Embryonic facial prominence (tissue), 1 donor: ENCODE measurements at regions not wholly inside any gene's neighbourhood (a gene's known extent, or its start where the extent isn't known, plus 50 kb on each side); places are given as distances from the start of the nearest gene placed in this dataset.

Experiments
- DNase-seq: peaks from one replicate; pipeline ENCODE4 v3.0.0-alpha.2; 2016; ENCODE audit errors: extremely low spot score

DNA sequence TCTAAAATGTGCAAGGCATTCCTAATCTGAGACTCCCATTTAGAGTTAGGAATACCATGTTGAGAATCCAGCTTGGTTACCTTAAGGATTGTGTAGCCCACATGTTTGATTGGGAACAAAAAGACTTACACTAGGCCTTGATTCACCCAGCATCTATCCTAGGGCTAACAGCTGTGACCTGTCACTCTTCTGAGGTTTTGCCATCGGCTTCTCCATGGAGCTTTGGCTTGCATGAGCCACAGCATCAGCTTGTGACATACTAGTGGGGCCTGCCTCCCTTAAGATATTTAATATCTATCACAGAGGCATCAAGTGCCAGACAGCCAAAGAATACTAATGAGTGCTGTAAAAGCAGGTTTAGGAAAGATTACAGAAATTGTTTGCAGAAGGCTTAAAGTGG, 241.3 kb upstream of the UBE2E3 start:
- no peak for DNase-seq

- DNase-seq, result no peak
Measured at GRCh38 chr2:180735799-180736198, 244.6 kb upstream of the UBE2E3 start.

GRCh38 chr2:180734382-180734781, 246.0 kb upstream of the UBE2E3 start:
- DNase-seq, result no peak

DNA sequence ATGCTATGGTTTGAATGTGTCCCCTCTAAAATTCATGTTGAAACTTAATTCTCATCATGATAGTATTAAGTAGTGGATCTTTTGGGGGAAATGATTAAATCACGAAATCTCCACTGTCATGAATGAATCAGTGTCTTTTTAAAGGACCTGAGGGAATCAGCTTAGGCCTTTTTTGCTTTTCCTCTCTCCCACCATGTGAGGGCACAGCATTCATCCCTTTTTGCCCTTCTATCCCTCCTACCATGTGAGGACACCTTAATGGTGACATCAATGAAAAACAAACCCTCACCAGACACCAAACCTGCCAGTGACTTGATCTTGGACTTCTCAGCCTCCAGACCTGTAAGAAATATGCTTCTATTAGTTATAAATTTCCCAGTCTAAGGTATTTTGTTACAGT, 247.1 kb upstream of the UBE2E3 start:
- DNase-seq, result no peak

DNA sequence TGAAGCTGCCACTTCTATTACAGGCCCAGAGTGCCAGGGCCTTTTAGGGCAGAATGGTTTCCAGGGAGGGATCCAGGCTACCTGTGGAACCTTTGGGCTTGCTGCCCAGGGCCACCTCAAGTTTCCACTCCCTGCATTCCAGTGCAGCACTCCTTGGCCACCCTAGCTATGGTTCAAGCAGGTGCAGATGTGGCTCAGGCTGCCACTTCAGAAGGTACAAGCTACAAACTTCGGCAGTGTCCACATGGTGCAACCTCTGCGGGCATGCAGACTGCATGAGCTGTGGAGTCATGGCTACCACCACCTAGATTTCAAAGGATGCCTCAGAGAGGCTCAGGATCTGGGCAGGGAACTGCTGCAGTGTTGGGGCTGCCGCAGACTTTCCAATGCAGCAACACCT, 248.1 kb upstream of the UBE2E3 start:
- no peak for DNase-seq

DNA sequence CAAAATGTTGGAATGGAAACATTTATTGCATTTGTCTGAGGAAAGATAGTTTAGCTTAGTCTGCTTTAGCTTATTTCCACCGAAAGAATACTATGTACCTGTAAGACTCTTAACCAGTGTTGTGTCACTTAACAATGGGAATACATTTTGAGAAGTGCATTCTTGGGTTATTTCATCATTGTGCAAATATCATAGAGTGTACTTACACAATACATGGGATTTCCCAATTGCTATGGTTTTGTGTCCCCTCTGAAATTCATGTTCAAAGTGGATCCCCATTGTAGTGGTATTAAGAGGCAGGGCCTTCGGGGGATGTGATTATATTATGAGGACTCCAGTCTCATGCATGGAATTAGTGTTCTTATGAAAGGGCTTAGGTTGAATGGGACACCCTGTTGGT, 249.4 kb upstream of the UBE2E3 start:
- DNase-seq, result no peak

DNA sequence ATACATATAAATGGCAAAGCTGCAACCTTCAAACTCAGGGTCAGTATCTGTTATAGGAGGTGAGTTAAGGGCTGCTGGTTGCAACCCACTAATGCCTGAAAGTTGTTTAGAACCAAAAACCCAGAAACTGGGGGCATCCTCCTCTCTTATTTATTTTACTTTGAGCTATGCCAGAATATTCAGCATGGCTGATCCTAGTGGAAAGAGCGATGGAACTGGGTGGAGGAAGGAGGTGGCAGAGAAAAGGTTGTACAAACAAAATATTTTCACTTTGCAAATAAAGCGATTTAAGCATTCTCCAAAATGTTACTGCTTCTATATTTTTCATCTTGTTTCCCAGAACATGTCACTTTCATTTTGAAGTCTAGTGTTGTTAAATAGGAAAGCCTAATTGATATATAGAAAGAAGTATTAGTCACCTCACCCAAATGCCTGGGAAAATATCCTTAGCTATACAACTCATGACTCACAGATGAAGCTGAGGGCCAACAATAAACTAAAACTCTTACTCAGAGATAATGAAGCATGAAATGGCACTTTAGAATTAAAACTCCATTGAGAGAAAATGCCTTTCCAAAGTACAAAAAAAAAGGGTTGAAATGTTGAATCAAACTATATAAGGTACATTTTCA, 251.4 kb upstream of the UBE2E3 start:
- DNase-seq, result no peak

GRCh38 chr2:180723712-180724111, 256.7 kb upstream of the UBE2E3 start:
- no peak for DNase-seq

GRCh38 chr2:180722551-180723239, 257.7 kb upstream of the UBE2E3 start:
- no peak for DNase-seq

- no peak for DNase-seq
Measured at GRCh38 chr2:180720829-180721228, 259.6 kb upstream of the UBE2E3 start.

DNA sequence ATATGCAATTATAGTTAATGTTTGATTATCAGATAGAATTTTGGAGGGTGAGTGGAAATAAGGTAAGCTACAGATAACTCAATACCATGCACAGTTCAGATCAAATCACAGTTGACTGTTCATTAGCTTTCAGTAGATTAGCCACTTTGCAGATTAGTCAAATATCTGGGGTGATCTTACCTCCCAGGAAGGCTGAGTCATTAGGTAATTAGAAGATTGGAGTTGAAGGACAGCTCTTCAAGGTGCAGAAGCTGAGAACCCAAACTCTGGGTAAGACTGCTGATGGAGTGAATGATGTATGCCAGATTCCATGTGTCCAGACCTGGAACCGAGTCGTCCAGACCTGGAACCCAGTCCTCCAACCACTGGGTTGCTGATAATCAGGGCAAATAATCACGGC, 262.8 kb upstream of the UBE2E3 start:
- DNase-seq, result no peak

- no peak for DNase-seq
Measured at GRCh38 chr2:180716186-180717180, 263.9 kb upstream of the UBE2E3 start.

DNA sequence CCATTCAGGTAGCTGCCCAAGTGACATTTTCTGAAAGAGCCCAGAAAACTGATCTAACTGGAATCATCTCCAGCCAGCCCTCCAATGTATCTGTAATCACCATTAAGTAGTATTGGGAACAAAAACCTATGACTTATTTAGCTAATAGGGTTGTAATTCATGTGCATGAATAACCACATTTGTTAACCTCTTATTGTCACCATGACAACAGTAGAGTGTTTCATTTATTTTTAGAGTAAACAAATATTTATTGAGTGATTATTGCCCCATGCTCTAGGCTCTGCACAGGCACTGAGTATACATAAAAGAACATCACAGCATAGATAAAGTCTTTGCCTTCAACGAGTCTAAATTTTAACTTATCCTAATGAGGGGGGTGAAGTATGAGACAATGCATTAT, 265.4 kb upstream of the UBE2E3 start:
- no peak for DNase-seq

DNA sequence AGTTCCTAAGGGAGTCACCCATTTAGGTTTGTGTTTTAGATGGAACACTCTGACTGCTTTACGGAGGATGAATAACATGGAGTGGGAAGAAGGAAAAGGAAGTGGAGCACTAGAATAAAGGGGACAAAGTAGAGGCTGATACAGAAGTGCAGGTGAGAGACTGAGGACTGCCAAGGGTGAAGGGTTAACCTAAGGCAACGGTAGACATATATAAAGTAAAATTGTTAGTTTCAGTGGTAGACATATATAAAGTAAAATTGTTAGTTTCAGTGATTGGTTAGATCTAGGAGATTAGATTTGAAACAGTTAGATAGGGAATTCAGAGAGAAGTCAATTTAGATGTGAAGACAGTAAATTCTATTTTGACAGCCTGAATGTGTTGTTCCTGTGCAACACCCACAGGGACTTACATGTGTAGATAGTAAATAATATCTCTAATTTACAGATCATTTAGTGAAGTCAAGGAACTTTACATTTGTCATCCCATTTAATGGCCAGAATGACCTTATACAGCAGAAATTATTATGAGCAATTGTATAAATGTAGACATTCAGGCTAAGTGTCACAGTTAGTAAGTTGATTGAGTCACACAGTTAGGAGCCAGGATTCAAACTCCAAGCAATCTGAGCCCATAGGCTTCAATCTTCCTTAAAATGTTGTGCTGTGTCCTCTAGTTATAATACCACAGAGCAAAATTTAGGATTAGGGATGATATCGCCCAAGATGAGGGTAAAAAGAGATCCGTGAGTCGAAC, 270.8 kb upstream of the UBE2E3 start:
- no peak for DNase-seq

DNA sequence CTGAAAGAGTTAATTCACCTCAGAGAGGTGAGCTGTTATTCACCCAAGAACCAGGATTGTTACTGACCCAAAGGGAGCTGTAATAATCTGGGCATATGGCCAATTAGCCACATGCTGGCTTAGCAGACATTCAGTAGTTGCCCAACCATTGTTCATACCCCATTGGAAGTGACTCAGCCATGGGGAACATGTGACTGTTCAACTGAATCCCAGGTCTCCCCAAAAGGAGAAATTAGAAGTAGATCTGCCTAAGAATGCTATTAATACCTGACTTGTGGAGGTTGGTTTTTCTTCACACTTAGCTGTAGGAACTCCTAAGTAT, 272.6 kb upstream of the UBE2E3 start:
- no peak for DNase-seq

GRCh38 chr2:180707175-180707883, 273.1 kb upstream of the UBE2E3 start:
- no peak for DNase-seq

DNA sequence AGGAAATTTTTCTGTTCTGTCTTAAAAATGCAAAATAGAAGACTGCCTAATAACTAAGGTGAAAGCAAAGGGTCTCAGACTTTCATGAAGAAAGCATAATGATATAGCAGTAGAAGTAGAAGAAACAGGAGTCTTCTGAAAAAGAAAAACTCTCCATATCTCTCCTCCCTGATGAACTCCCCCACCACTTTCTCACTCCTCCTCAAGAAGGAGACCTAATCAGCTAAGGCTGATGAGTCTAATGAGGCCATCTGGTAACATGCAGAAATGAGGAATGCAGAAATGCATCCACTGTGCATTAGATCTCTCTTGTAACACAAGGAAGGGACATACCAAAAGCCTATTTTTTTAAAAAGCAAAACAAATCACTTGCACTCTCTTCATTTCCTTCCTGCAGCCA, 273.7 kb upstream of the UBE2E3 start:
- DNase-seq, result no peak

GRCh38 chr2:180705551-180705950, 274.9 kb upstream of the UBE2E3 start:
- DNase-seq, result no peak

DNA sequence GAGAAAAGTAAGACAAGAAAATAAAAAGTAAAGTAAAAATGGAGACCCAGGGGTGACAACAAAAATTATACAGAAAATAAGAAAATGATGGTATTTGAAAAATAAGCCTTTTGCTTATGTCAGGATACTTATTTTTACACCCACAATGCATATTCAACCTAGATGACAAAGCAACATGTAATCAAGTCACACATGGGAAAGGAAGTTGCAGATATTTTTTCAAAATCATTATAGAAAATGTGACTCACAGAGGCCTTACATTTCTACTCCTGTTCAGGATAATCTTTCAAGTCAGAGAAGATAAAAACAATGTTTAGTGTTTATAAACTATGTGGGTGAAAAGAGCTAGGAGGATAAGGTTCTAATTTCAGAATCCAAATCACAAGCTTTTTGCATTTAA, 275.3 kb upstream of the UBE2E3 start:
- no peak for DNase-seq

DNA sequence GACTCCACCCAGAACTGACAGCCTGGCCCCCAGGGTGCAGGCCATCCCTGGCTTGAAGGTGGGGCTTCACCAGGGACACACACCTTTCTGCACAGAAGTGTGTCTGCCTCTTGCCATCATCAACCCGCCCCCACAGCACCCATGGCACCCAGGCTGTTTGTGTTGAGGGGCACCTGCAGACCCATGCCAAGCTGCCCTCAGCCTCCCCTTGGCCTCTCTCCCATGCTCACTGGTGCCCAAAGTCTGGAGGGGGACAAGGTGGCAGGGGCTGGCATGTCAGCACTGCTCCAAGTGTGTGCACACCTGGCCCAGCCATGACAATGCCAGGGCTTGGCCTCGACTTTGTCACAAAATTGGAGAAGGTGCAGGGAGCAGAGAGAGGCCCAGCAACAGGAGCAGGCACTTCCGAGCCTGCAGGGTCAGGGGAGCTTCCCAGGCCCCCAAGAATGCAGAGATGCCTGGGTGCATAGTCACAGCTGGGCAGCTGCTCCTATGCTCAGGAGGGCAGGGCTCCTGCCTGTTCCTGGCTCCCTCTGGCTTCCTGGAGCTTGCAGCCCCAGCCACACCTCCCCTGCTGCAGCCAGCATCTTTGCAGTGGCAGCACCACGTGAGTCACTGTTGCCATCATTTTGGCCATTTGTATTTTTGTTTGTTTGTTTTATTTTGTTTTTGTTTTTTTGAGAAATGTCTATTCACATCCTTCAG, 280.6 kb upstream of the UBE2E3 start:
- DNase-seq, result no peak

- no peak for DNase-seq
Measured at GRCh38 chr2:180698668-180699067, 281.7 kb upstream of the UBE2E3 start.
